WTC11 (cell line): ENCODE measurements at regions not wholly inside any gene's neighbourhood (a gene's known extent, or its start where the extent isn't known, plus 50 kb on each side); places are given as distances from the start of the nearest gene placed in this dataset.

Experiments used
- ATAC-seq: fragments of 200-7000 bp; cut with Tn5 transposase; 2 replicates; pipeline ENCODE4 v1.10.0; 2021; ENCODE audit warnings: mild to moderate bottlenecking, moderate library complexity
- CTCF ChIA-PET: fragments of 300-600 bp; sonication (Branson Sonifier 250); formaldehyde crosslinking; loops from one replicate; lab custom pipeline; 2021; ENCODE audit warnings: antibody characterized with exemption; lab: Charles Lee
- POLR2A ChIA-PET: fragments of 350-600 bp; sonication (Branson Sonifier 250); formaldehyde crosslinking; loops from one replicate; lab custom pipeline; 2021; ENCODE audit warnings: antibody characterized with exemption; lab: Charles Lee
- DNase-seq: peaks from one replicate; pipeline ENCODE4 v3.0.0; 2021; ENCODE audit warnings: low spot score
- H3K27ac Mint-ChIP-seq: 2 replicates; pipeline ENCODE4 v1.8.0; 2021; ENCODE audit warnings: mixed read lengths
- H3K27me3 Mint-ChIP-seq: 2 replicates; pipeline ENCODE4 v1.8.0; 2021; ENCODE audit warnings: low read depth, mild to moderate bottlenecking, moderate library complexity, mixed read lengths
- H3K36me3 Mint-ChIP-seq: 2 replicates; pipeline ENCODE4 v1.8.0; 2021; ENCODE audit warnings: mixed read lengths
- H3K4me1 Mint-ChIP-seq: 2 replicates; pipeline ENCODE4 v1.8.0; 2022; ENCODE audit warnings: mixed read lengths
- H3K4me3 Mint-ChIP-seq: 2 replicates; pipeline ENCODE4 v1.8.0; 2021; ENCODE audit warnings: mild to moderate bottlenecking, moderate library complexity, mixed read lengths
- H3K9me3 Mint-ChIP-seq: 2 replicates; pipeline ENCODE4 v1.8.0; 2021; ENCODE audit warnings: mixed read lengths
- ATF3 ChIP-seq: sonication (generic); formaldehyde crosslinking; conservative IDR thresholded peaks from 2 replicates; pipeline ENCODE4 v1.8.1; 2022; ENCODE audit warnings: mild to moderate bottlenecking, missing genetic modification reagents
- CREB1 ChIP-seq: sonication (generic); formaldehyde crosslinking; IDR thresholded peaks from 2 replicates; pipeline ENCODE4 v1.8.0; 2023; ENCODE audit warnings: mild to moderate bottlenecking, missing genetic modification reagents
- FOXK1 ChIP-seq: sonication (generic); formaldehyde crosslinking; IDR thresholded peaks from 2 replicates; pipeline ENCODE4 v1.8.0; 2022; ENCODE audit warnings: mild to moderate bottlenecking, moderate library complexity, missing genetic modification reagents
- FOXP4 ChIP-seq: sonication (generic); formaldehyde crosslinking; IDR thresholded peaks from 2 replicates; pipeline ENCODE4 v1.8.0; 2022; ENCODE audit warnings: mild to moderate bottlenecking, missing genetic modification reagents
- HMGA2 ChIP-seq: fragments of 250-450 bp; sonication (Bioruptor Pico); IDR thresholded peaks from 2 replicates; pipeline ENCODE4 v1.4.0; 2021; ENCODE audit warnings: mild to moderate bottlenecking, moderate library complexity
- JAZF1 ChIP-seq: fragments of 250-450 bp; sonication (Bioruptor Pico); IDR thresholded peaks from 2 replicates; pipeline ENCODE4 v1.9.0; 2021; ENCODE audit warnings: moderate library complexity, mild to moderate bottlenecking, inconsistent platforms
- JUN ChIP-seq: sonication (generic); formaldehyde crosslinking; IDR thresholded peaks from 2 replicates; pipeline ENCODE4 v1.8.0; 2023; ENCODE audit warnings: mild to moderate bottlenecking, missing genetic modification reagents
- MAX ChIP-seq: sonication (generic); formaldehyde crosslinking; IDR thresholded peaks from 2 replicates; pipeline ENCODE4 v1.8.0; 2022; ENCODE audit warnings: mild to moderate bottlenecking, missing genetic modification reagents
- NFATC4 ChIP-seq: fragments of 250-450 bp; sonication (Bioruptor Pico); IDR thresholded peaks from 2 replicates; pipeline ENCODE4 v1.9.0; 2021; ENCODE audit warnings: mild to moderate bottlenecking
- OVOL2 ChIP-seq: fragments of 250-450 bp; sonication (Bioruptor Pico); IDR thresholded peaks from 2 replicates; pipeline ENCODE4 v1.9.0; 2021; ENCODE audit warnings: mild to moderate bottlenecking, borderline replicate concordance
- PRDM15 ChIP-seq: sonication (generic); formaldehyde crosslinking; IDR thresholded peaks from 2 replicates; pipeline ENCODE4 v1.8.0; 2022; ENCODE audit warnings: missing genetic modification reagents
- PRRX2 ChIP-seq: fragments of 250-450 bp; sonication (Bioruptor Pico); IDR thresholded peaks from 2 replicates; pipeline ENCODE4 v1.8.0; 2021; ENCODE audit warnings: mild to moderate bottlenecking
- SMAD3 ChIP-seq: sonication (generic); formaldehyde crosslinking; IDR thresholded peaks from 2 replicates; pipeline ENCODE4 v1.8.0; 2022; ENCODE audit warnings: missing genetic modification reagents, mild to moderate bottlenecking, borderline replicate concordance
- SMAD4 ChIP-seq: sonication (generic); formaldehyde crosslinking; IDR thresholded peaks from 2 replicates; pipeline ENCODE4 v1.8.0; 2022; ENCODE audit warnings: mild to moderate bottlenecking, missing genetic modification reagents
- TEAD4 ChIP-seq: sonication (generic); formaldehyde crosslinking; IDR thresholded peaks from 2 replicates; pipeline ENCODE4 v1.8.0; 2022; ENCODE audit warnings: mild to moderate bottlenecking, missing genetic modification reagents
- ZBTB43 ChIP-seq: sonication (generic); formaldehyde crosslinking; IDR thresholded peaks from 2 replicates; pipeline ENCODE4 v1.8.1; 2023; ENCODE audit warnings: mild to moderate bottlenecking, missing genetic modification reagents
- ZNF219 ChIP-seq: sonication (generic); formaldehyde crosslinking; IDR thresholded peaks from 2 replicates; pipeline ENCODE4 v1.8.0; 2023; ENCODE audit warnings: missing genetic modification reagents, mild to moderate bottlenecking, borderline replicate concordance
- ZNF396 ChIP-seq: fragments of 250-450 bp; sonication (Bioruptor Pico); IDR thresholded peaks from 2 replicates; pipeline ENCODE4 v1.8.0; 2021; ENCODE audit warnings: mild to moderate bottlenecking, moderate library complexity, borderline replicate concordance
- ZNF416 ChIP-seq: fragments of 250-450 bp; sonication (Bioruptor Pico); IDR thresholded peaks from 2 replicates; pipeline ENCODE4 v1.9.0; 2021; ENCODE audit warnings: mild to moderate bottlenecking, inconsistent platforms
- ZNF425 ChIP-seq: fragments of 250-450 bp; sonication (Bioruptor Pico); conservative IDR thresholded peaks from 2 replicates; pipeline ENCODE4 v1.9.0; 2021; ENCODE audit warnings: mild to moderate bottlenecking

- Mint-ChIP-seq H3K27me3 (no peaks in the 10 kb centered on the region), H3K4me3 (no peak overlapping the region), H3K36me3 (no peaks in the 10 kb centered on the region), H3K27ac (no peak overlapping the region), H3K4me1 (peaks cover 8% of the 10 kb centered on the region), H3K9me3 (peaks cover 7% of the 10 kb centered on the region)
- CTCF ChIA-PET = no interaction called here
- TF ChIP-seq OVOL2 (CRISPR knock-in tag) (no peak), FOXK1 (CRISPR knock-in tag) (no peak), TEAD4 (CRISPR knock-in tag) (no peak), ZBTB43 (CRISPR knock-in tag) (no peak), NFATC4 (CRISPR knock-in tag) (no peak), HMGA2 (CRISPR knock-in tag) (no peak), PRRX2 (CRISPR knock-in tag) (no peak), JAZF1 (CRISPR knock-in tag) (no peak), ZNF219 (no peak)
- ATAC-seq (no peak), DNase-seq (no peak)
- POLR2A ChIA-PET = interaction anchor here (0.5 kb wide), 1 partner anchor 649 kb away, joined by 6 read pairs; no protein-coding TSS in a partner anchor
These were observed 148.2 kb upstream of the TOPAZ1 start for GRCh38 chr3:44093531-44093930.

GRCh38 chr3:44098656-44099415 is 142.8 kb upstream of the TOPAZ1 start:
- H3K27me3 Mint-ChIP-seq = no peaks in the 10 kb centered on the region; the same call in none of the 2 replicates
- H3K27ac Mint-ChIP-seq = no peak overlapping the region
- POLR2A ChIA-PET = interaction anchor here (0.7 kb wide), 1 partner anchor 19 kb away, joined by 3 read pairs; no protein-coding TSS in a partner anchor
- CTCF ChIA-PET = interaction anchor here (1.0 to 2.6 kb wide), 3 partner anchors 14 to 22 kb away, joined by 4 to 10 read pairs (median 8); no protein-coding TSS in a partner anchor
- H3K36me3 Mint-ChIP-seq = no peaks in the 10 kb centered on the region
- no peak for TF ChIP-seq ZNF416 (CRISPR knock-in tag)
- no peak overlapping the region for H3K4me3 Mint-ChIP-seq
- H3K9me3 Mint-ChIP-seq = peaks cover 7% of the 10 kb centered on the region
- ATAC-seq = peak; percentile 53; the same call in 1 of the 2 replicates
- H3K4me1 Mint-ChIP-seq = peaks cover 22% of the 10 kb centered on the region
- no peak for DNase-seq

GRCh38 chr3:44099566-44100297 is 142.0 kb upstream of the TOPAZ1 start:
- POLR2A ChIA-PET = interaction anchor here (0.6 to 1.2 kb wide), 3 partner anchors 80 to 258 kb away, joined by 3 to 5 read pairs (median 4); no protein-coding TSS in a partner anchor
- DNase-seq (no peak), ATAC-seq (no peak)
- Mint-ChIP-seq H3K36me3 (no peaks in the 10 kb centered on the region), H3K27ac (no peak overlapping the region), H3K9me3 (peaks cover 7% of the 10 kb centered on the region), H3K4me3 (no peak overlapping the region), H3K27me3 (no peaks in the 10 kb centered on the region; the same call in none of the 2 replicates), H3K4me1 (peaks cover 22% of the 10 kb centered on the region)
- CTCF ChIA-PET = interaction anchor here (0.8 to 2.6 kb wide), 2 partner anchors 14 to 23 kb away, joined by 4 to 8 read pairs; no protein-coding TSS in a partner anchor
- TF ChIP-seq PRDM15 (CRISPR knock-in tag) (no peak), FOXP4 (CRISPR knock-in tag) (no peak), JAZF1 (CRISPR knock-in tag) (no peak), ZNF396 (CRISPR knock-in tag) (no peak), MAX (no peak), SMAD3 (no peak), CREB1 (no peak), SMAD4 (no peak), JUN (CRISPR knock-in tag) (no peak), ATF3 (CRISPR knock-in tag) (no peak), ZNF425 (CRISPR knock-in tag) (no peak)
